ENCODE measurements at regions not wholly inside any gene's neighbourhood (a gene's known extent, or its start where the extent isn't known, plus 50 kb on each side); places are given as distances from the start of the nearest gene placed in this dataset.

DNA sequence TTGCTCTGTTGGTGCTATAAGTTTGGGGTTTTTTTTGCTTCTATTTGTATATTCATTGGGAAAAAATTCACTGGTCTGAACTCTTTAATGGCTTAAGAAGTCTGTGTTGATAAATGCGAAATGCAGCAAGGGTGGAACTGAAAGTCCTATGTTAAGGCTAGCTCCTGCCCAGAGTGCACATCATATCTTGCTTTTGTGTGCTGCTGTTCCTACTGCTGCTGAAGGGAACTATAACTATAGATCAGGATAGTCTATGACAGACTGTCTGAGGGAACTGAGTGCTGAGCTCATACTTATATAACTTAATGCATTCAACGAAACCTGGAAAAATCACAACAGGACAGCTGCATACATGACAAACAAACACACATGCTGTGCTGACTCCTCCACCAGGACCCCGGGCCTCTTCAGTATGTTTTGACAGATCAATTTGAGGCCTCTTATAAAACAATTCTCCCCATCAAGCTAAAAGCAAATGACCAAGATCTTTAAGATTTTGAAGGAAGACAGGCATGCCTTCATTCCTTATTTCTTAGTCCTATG lies 1031.5 kb upstream of the ADGRL2 start:
- ATAC-seq (no peak), DNase-seq (no peak)
- intact Hi-C loops (cut with micrococcal nuclease): no loop called here

DNA sequence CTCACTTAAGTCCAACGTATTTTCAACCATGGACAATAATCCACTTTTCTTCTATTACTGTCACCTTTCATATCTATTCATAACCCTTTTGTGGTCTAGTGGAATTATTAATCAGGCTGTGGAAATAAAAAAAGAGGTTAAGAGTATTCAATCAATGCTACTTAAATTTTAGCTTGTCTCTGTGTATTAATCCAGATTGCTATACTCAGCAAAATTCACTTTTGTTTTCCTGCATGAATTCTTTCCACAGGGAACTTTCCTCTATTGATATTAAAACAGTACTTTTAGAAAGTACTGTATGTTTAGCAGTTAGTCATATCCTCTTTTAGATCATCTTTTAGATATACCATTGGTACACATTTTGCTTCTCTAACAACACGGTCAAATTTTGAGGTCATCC lies 1033.0 kb upstream of the ADGRL2 start:
- no peak for DNase-seq
- no peak for ATAC-seq
- intact Hi-C loops (cut with micrococcal nuclease): no loop called here

DNA sequence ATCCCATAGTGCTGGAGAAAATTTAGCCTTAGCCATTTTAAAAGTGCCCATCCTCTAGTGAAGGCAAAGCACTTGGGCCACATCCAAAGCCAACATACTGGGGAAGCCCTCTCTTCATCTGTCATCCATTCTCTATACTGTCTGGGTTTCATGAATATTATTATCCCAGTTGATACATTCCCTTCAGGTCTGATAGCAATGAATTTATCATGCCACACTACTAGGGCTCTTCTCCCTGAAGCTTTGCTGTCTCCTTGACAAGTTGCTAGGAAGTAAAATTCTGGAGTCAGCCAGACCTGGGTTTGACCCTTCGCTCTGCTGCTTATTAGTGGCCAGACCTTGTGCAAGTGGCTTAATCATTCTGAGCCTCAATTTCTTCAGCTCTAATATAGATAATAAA lies 1041.4 kb upstream of the ADGRL2 start:
- intact Hi-C loops (cut with micrococcal nuclease): no loop called here
- ATAC-seq (no peak), DNase-seq (no peak)

DNA sequence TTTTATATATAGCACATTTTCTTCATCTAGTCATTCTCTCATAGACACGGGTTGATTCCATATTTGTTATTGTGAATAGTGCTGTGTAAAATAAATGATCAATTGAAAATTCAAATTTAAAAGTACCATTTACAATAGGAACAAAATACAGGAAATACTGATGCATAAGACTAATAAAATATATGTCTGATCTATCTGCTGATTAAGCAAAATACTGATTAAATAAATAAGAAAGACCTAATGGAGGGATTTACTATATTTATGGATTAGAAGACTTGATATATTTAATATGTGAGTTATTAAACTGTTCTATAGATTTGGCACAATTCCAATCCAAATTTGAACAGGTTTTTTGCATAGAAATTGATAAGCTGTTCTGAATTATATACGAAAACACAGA lies 1044.8 kb upstream of the ADGRL2 start:
- no peak for DNase-seq
- ATAC-seq: no peak
- intact Hi-C loops (cut with micrococcal nuclease): no loop called here

DNA sequence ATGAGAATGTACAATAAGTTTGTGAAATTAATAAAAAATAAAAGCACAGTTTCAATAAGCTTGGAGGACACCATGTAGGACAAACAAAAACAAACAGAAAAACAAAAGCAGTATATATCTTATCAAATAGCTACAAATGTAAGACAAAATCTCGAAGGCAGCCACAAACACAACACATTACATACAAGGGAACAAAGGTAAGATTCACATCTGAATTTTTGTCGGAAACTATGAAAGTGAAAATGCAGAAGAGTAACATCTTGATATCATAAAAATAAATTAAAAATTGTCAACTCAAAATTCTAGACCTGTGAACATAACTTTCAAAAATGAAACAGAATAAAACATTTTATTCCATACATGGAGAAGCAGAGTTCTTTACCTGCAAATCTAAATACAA lies 1049.5 kb upstream of the ADGRL2 start:
- intact Hi-C loops (cut with micrococcal nuclease): no loop called here
- ATAC-seq: no peak
- no peak for DNase-seq

DNA sequence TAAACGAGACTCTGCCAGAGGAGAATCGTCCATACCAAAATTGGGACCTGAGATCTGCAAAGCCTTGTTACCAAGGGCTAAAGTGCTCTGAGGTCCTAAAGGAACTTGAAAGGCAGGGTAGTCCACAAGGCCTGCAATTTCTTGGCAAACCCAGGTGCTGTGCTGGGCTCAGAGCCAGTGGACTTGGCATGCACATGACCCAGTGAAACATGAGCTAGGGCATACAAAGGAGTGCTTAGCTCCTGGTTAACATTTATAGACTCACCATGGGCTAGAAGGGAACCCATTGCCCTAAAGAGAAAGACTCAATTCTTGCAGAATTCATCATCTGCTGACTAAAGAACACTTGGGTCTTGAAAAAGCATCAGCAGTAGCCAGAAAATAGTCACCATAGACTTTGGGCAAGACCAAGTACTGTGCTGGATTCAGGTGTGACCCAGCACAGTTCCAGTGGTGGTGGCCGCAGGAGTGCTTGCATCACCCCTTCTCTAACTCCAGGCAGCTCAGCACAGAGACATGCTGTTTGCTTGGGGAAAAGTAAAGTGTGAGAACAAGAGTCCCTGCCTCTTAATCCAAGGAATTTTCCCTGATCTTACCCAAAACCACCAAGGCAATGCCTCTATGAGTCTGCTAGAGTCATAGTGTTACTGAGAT lies 1069.4 kb upstream of the ADGRL2 start:
- intact Hi-C loops (cut with micrococcal nuclease): loop anchor here (5.0 kb wide), 1 partner anchor 1389 kb away; no protein-coding TSS in a partner anchor
- DNase-seq: peak; percentile 31
- no peak for ATAC-seq

DNA sequence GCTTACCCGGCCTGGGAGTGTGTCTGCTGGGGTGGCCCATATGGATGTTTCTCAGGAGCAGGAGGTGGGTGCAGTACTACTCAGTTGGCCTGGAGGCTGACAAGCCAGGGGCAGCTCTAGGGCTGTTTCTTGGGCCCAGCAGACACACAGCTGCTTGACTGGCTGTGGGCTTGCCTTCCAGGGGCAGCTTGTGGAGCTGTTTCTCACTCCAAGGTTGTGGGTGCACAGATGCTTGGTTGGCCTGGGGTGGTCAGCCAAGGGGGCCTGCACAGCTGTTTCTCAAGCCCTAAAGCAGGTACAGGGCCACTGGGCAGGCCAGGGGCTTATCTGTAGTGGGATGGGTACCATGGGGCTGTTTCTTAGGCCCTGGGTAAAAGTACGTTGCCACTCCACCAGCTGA lies 1078.1 kb upstream of the ADGRL2 start:
- DNase-seq (no peak), ATAC-seq (no peak)
- intact Hi-C loops (cut with micrococcal nuclease): no loop called here

DNA sequence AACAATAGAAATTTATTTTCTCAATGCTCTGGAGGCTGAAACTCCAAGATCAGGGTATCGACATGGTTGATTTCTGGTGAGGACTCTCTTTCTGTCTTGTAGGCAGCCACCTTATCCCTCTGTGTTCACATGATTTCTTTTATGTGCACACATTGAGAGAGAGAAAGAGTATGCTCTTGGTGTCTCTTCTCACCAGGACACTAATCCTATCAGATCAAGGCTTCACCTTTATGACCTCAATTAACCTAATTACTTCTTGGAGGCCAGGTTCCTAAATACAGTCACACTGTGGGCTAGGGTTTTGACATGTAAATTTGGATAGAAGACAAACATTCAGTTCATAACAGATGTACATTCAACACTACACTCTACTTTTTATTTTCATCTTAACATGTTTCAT lies 1094.2 kb upstream of the ADGRL2 start:
- DNase-seq (no peak), ATAC-seq (no peak)
- intact Hi-C loops (cut with micrococcal nuclease): no loop called here

DNA sequence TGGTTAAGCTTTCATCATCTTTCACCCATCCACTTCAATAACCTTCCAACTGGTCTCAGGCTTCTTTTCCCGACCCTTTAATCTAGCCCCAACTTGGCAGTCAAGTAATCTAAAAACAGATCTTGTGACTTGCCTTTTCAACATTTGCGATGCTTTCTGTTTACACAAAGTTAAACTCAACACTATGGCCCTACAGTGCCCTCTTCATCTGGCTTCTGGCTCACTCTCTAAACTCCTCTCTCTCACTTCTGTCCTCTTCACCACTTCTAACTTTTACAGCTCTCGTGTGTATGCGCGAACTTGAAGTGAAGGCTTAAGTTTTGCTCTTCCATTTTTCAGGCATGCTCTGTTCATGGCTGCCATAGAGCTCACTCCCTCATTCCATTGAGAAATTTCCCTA lies 1122.3 kb upstream of the ADGRL2 start:
- no peak for DNase-seq
- intact Hi-C loops (cut with micrococcal nuclease): no loop called here
- ATAC-seq: no peak

DNA sequence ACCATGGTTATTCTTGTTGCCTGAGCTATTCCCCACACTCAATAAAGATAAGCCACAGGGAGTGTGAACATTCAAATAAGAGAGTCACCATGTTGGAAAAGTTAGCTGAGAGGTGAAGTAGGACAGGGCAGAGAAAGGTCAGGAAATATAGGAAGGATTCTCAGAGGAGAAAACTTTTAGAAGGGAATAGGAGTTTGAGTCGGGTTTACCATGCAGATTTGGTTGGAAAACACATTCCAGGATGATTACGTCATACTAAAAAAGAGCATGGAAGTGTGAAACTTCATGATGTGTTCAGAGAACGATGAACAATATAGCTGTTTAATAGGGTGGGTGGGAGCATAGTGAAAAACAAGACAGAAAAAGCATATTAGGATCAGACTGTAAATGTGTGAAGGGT lies 1125.3 kb upstream of the ADGRL2 start:
- DNase-seq (no peak), ATAC-seq (no peak)
- intact Hi-C loops (cut with micrococcal nuclease): no loop called here

DNA sequence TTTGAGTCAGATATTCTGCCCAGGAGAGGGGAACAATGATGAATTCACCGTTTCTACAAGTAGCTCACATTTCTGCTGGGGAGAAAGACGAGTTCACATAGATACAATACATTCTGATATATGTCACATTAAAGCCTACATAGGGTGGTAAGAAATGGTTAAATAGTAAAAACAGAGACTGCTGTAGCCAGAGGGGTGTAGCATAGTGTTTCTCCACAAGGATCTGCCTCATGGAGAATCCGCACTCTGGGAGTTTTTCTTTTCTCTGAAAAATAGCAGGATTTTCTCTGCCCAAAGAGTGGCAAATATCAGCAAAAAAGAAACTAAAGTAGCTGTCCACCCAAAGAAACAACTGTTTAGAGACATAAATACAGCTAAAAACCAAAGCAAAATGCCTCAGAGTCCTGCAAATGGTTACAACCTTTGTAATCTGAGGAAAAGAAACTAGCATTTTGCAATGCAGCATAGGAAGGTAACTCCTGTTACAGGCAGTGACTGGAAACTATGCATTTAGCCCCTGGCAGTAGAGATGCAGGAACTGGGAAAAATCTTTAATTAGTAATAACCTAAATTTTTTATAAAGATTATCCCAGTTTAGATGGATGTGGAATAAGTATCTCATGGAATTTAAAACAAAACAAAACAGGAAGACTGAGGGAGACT lies 1126.7 kb upstream of the ADGRL2 start:
- ATAC-seq (no peak), DNase-seq (no peak)
- intact Hi-C loops (cut with micrococcal nuclease): no loop called here

DNA sequence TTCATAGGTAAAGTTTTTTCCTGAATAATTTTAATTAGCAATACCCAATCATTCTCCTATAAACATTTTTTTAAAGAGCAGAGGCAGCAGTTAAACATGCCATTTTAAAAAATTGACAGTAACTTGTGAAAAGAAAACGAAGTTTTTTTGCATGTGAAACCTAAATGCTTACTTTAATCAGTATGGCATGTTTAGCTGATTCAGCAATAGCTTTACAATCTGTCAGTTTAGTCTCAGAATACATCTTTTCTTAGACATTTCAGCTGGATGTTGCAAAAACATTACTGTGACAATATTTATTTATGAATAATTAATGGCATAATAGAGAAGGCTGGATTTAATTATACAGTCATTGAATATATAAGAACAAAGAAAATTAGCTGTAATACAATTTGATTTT lies 1132.4 kb upstream of the ADGRL2 start:
- ATAC-seq: no peak
- DNase-seq: no peak
- intact Hi-C loops (cut with micrococcal nuclease): no loop called here

DNA sequence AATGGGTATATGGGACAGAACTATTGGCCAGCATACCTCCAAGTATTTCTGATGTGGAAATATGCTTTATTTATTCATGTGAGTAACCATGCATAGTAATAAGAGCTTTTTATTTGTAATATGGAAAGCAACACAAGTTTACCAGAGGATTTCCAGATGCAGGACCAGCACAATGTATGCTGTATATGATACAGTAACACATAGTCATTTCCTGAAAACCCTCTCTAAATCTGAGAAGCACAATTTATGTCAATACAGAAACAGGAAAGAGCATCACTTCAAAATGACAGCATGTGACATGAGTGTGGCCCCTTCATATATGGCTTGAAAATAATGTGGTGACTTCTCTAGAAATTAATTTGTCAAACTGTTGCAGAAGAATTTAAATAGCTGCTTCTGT lies 1134.7 kb upstream of the ADGRL2 start:
- intact Hi-C loops (cut with micrococcal nuclease): no loop called here
- DNase-seq: no peak
- no peak for ATAC-seq

DNA sequence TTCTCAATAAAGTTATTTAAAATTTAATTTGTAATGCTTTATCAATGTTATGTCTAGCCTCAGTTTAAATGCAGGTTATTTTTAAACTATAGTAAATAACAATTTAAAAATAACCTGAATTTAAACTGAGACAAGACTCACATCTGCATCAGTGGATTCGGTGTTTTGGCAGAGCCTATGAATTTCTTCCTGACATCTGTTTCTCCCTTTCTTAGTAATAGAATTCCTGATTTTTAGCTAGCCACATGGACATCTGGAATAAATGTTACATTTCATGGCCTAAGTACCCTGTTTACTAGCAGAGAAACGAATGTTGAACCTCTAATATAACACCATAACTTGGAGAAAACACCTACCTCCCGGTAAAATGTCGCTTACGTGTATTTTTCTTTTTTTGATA lies 1141.6 kb upstream of the ADGRL2 start:
- DNase-seq (no peak), ATAC-seq (no peak)
- intact Hi-C loops (cut with micrococcal nuclease): no loop called here

DNA sequence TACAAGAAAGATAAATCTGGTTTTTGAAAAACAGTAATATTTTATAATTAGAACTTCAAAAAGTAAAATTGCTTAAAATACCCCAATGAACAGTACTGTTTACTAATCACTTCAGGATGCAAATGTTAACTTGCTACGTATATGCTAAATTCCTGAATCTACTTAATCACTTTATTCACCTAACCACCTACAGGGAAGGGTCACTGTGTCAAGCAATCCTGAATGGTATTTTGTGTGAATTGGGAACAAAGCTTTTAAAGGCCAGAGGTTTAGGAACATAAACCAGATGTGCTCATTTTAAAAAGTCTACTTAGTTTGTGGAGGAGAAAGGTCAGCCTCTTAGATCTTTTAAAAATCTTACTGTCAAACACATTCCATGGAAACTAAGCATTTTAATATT lies 1143.0 kb upstream of the ADGRL2 start:
- no peak for DNase-seq
- intact Hi-C loops (cut with micrococcal nuclease): no loop called here
- no peak for ATAC-seq

DNA sequence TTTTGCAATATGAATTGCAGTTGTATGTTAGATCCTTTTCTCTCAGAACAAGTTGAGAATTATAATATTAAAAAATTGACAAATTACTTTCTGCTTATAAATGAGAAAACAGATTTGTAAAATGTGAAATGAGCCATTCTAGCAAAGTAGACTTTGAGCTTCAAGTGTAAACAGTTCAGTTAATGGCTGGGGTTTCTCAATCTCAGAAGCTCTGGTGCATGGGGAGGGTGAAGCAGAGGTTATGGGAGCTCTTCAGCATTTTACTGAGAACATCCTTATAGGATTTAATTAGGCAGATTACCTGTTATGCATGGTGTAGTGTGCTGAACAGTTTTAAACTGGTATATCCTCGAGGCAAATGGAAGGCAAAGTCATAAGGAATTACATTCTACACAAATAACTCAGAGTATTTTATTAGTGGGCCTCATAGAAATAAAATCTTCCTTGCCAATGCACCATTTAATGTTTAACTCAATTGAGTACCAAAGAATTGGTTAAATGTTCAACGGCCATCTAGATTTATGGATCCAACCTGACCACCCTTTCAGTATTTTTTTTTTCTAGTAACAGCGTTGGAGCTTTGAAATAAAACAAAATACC lies 1143.6 kb upstream of the ADGRL2 start:
- ATAC-seq (no peak), DNase-seq (no peak)
- intact Hi-C loops (cut with micrococcal nuclease): no loop called here

DNA sequence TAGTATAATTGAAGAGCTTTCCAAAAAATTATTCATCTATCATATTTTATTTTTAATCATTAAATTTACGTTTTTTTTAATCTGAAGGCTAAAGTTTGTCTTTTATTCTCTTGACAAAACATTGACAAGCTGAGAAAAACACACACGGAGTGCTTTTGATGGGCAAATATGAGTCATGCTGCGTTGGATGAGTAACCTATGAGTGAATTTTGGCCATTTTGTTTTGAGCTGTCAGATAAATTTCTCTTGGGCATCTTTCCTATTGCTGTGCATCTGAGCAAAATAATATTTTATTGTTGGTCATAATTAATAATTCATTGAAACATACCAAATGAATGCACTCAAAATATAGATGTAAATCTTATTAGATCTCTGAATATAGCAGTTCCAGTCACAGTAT lies 1144.1 kb upstream of the ADGRL2 start:
- DNase-seq (no peak), ATAC-seq (no peak)
- intact Hi-C loops (cut with micrococcal nuclease): no loop called here

DNA sequence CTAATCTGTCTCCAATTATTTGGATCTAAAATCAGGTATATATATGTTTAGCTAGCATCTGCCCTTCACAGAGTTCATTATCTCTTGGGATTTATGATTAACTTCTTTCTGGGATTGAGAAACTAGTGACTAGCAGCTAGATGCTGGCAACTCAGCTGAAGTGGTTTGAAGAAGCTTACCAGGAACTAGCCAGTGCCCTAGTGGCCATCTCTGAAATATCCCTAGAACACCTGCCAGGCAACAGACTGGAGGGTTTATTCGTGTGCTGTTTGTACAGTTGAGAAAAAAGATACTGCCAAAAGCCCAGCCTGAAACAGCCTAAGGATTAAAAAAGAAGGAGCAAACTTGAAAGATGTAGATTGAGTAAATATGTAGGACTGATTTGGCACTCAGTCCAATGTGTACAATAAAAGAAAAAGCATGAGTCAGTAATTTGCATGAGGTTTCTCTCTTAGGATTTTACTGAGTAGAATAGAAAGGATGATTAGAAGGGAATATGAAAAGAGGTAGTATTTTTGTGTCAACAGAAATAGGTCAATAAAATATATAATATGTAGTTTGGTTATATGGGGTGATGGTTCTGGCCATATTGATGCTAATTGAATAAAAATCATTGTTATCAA lies 1144.6 kb upstream of the ADGRL2 start:
- ATAC-seq (no peak), DNase-seq (no peak)
- intact Hi-C loops (cut with micrococcal nuclease): no loop called here

DNA sequence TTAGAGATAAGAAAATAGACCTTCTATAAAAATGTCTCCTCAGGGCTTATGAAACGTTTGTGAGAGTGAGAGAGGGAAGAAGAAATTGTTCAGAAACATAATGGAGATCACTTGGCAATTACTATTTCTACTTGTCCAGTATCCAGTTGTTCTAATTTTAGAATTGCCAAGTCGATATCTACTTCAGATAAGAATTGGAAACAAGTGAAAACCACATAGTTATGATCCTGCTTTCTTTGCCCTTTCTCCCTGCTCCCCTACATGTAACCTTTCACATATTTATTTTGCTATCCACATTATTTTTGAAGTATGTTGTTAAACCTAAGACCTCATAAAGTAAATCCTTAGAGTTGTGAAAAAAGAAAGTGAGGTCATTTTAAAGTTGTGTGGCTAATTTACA lies 1154.7 kb upstream of the ADGRL2 start:
- DNase-seq: no peak
- ATAC-seq: no peak
- intact Hi-C loops (cut with micrococcal nuclease): no loop called here

DNA sequence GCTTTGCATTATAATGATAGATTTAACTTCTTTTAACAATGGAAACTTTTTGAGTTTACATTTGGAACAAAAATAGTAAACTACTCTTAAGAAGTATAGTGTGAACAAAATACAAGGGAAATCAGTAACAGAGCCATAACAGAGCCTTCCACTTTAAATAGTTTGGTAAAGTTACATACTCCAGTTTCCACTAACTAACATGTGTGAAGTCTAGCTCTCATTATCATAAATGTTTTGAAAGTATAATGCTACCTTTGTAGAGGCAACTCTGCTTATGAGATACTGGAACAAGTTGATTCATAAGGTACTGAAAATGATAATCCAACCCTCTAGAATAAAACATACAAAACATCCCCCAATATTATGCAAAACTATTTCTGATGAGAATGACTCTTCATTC lies 1155.1 kb upstream of the ADGRL2 start:
- ATAC-seq (no peak), DNase-seq (no peak)
- intact Hi-C loops (cut with micrococcal nuclease): no loop called here

Data from left ventricle myocardium superior (tissue), 1 donor.